Fibroblast of pulmonary artery (primary cell): ENCODE measurements at regions not wholly inside any gene's neighbourhood (a gene's known extent, or its start where the extent isn't known, plus 50 kb on each side); places are given as distances from the start of the nearest gene placed in this dataset.
"Not testable (repeated sequence)": the region's sequence is repeated elsewhere in the genome, so short reads cannot be mapped to it uniquely, and the experiment has no call there.

Experiments used
- DNase-seq: peaks from one replicate; pipeline ENCODE4 v3.0.0-alpha.2; 2010; ENCODE audit warnings: low read depth
- H3K4me3 ChIP-seq: replicated peaks from 2 replicates; pipeline ENCODE4 v1.5.1; 2011; ENCODE audit warnings: low read depth, mild to moderate bottlenecking, control low read depth, low read length, moderate library complexity
- TF ChIP-seq, protein P1 (sequence below): IDR thresholded peaks from 2 replicates; pipeline ENCODE4 v1.5.1; 2011; ENCODE audit warnings: mild to moderate bottlenecking, control low read depth, low read length, inconsistent platforms; ENCODE audit errors: missing control alignments

DNA sequence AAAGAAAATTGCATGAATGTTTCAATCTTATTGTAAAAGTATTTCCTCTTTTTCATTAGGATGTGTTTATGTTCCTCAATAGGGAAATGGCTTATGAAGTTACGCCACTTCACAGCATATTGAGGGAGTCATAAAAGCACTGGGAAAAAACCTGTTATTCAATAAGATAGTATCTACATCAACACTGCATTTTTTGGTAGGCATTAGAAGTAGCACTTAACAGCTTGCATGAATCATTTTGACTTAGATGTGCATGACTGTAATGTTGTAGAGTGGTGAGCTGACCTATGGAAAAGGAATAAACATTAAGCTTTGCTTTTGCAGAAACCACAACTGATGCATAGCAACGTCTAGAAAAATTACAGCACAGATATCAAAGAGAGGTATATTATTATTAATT lies 111.2 kb upstream of the GRXCR1 start:
- TF ChIP-seq, protein P1, sequence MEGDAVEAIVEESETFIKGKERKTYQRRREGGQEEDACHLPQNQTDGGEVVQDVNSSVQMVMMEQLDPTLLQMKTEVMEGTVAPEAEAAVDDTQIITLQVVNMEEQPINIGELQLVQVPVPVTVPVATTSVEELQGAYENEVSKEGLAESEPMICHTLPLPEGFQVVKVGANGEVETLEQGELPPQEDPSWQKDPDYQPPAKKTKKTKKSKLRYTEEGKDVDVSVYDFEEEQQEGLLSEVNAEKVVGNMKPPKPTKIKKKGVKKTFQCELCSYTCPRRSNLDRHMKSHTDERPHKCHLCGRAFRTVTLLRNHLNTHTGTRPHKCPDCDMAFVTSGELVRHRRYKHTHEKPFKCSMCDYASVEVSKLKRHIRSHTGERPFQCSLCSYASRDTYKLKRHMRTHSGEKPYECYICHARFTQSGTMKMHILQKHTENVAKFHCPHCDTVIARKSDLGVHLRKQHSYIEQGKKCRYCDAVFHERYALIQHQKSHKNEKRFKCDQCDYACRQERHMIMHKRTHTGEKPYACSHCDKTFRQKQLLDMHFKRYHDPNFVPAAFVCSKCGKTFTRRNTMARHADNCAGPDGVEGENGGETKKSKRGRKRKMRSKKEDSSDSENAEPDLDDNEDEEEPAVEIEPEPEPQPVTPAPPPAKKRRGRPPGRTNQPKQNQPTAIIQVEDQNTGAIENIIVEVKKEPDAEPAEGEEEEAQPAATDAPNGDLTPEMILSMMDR = no peak
- DNase-seq = no peak

DNA sequence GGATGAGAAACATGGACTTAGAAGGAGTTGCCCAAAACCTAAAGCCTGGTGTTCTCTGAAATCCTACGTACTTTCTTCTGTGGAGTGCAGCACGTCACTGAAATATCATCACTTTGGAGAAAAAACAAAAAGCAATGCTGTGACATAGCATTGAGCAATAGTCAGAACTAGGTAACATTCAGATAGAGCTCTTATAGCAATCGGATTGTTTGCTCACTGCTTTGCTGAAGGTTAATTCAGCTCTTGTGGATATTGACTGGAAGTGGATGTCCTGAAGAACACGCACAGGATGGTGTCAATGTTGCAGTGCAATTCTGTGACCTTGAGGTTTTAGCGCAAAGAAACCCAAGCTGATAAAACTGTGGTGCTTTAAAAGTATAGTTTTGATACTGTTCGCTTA lies 114.2 kb upstream of the GRXCR1 start:
- H3K4me3 ChIP-seq = no peak overlapping the region
- no peak for DNase-seq
- TF ChIP-seq, protein P1 = no peak

More for the DNA sequence above, 111.2 kb upstream of the GRXCR1 start:
- H3K4me3 ChIP-seq = no peak overlapping the region

DNA sequence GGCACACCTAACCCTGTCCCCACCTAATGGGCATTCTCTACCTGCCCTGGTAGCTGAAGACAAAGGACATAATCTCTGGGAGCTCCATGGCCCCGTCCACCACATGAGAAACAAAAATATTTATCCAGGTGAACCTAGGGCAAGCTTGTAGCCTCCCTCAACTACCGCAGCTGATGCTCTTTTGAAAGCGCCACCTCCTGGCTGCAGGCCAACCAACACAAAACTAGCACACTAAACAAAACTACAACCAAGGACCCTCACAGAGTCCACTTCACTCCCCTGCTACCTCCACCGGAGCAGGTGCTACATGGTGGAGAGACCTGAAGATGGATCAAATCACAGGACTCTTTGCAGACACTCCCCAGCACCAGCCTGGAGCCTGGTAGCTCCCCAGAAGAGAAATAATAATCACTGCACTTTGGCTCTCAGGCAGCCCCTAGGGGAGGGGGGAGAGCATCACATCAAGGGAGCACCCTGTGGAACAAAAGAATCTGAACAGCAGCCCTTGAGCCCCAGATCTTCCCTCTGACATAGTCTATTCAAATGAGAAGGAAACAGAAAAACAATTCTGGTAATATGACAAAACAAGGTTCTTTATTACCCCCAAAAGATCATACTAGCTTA lies 111.3 kb upstream of the ATP8A1 start:
- no peak for DNase-seq
- TF ChIP-seq, protein P1 = no peak
- H3K4me3 ChIP-seq = no peak overlapping the region

DNA sequence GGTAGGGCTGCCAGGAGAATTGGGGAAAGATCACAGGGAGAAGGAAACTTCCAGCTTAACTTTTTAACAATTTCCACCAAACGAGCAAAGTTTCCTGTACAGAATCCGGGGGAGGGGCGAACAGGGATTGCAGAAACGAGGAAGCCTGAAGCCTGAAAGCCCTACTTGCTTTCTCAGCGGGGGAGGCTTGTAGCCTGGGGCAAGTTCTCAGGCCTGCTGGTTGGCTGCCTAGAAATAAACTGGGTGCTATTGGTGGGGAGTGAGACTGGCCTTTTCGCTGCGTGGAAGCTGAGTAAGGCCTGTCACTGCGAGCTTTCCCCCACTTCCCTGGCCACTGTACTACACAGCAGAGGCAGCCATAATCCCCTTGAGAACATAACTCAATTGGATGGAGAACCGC lies 110.8 kb upstream of the ATP8A1 start:
- no peak overlapping the region for H3K4me3 ChIP-seq
- DNase-seq = no peak
- TF ChIP-seq, protein P1 = no peak

DNA sequence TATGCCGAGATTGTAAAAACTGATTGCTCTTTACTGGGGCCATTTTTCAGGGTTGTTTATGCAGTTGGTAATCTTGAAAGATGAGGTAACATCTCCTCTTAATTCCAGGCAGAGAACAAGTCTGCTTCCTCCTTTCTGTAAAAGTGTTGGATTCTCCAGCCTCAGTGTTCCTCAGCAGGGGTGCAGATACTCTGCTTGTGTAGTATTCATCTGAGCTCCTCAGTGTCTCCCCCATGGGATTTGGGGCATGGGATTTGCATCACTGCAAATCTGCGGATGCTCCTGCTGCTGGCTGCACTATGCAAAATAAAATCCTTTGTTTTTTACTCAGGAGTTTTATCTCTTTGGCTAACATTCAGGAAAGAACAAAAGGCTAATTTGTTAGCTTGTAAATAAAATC lies 104.9 kb upstream of the ATP8A1 start:
- TF ChIP-seq, protein P1 = no peak
- H3K4me3 ChIP-seq = no peak overlapping the region
- no peak for DNase-seq

DNA sequence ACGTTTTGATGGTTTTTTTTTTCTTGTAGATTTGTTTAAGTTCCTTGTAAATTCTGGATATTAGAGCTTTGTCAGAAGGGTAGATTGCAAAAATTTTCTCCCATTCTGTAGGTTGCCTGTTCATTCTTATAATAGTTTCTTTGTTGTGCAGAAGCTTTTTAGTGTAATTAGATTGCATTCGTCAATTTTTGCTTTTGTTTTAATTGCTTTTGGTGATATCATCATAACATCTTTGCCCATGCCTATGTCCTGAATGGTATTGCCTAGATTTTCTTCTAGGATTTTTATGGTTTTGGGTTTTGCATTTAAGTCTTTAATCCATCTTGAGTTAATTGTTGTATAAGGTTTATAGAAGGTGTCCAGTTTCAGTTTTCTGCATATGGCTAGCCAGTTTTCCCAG lies 98.1 kb upstream of the ATP8A1 start:
- H3K4me3 ChIP-seq, DNase-seq: not testable (repeated sequence)

DNA sequence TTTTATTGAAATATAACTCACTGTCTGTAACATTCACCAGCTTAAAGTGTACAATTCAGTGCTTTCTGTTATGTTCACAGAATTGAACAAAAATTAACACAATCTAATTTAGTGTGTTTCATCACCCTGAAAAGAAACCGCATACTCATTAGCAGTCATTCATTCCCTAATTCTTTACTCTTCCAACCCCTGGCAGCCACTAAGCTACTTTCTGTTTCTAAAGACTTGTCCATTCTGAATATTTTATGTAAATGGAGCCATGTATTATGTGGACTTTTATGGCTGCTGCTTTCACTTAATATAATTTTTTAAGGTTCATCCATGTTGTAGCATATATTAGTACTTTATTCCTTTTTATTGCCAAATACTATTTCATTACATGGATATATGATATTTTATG lies 94.7 kb upstream of the ATP8A1 start:
- no peak overlapping the region for H3K4me3 ChIP-seq
- no peak for DNase-seq
- TF ChIP-seq, protein P1 = no peak

DNA sequence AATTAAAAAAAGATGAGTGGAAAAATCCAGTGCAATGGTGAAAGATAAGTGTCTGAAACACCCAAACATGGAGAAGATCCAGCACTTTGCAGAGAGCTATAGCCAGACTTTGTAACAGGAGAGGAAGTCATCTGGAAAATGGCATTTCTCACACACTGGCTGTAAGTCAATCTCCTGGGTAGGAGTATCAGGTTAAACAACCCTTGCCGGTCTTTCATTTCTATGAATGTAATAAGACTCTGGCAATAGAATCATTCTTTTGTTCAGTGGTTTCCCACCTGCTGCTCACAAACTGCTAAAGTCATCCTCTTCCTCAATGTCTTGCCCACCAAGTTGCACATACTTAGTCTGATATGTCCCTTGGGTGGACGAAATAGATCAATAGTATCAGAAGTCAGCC lies 94.0 kb upstream of the ATP8A1 start:
- DNase-seq = no peak
- no peak overlapping the region for H3K4me3 ChIP-seq
- TF ChIP-seq, protein P1 = no peak
